ENCODE measurements at regions not wholly inside any gene's neighbourhood (a gene's known extent, or its start where the extent isn't known, plus 50 kb on each side); places are given as distances from the start of the nearest gene placed in this dataset.

DNA sequence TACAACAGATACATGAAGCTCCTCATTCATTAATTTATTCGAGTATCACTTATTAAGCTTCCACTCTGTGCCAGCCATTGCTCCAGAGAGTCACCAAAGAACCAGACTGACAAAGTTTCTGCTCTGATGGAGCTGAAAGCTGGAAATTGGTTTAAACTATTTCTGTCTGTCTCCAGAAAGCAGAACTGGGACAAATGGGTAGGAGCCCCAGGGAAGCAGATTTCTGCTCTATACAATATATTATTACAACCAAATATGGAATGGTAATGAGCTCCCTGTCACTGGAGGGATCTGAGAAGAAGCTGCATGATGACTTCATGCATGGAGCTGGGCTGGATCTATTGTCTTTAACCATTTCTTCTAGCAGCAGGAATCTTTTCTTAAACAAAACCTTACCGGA lies 165.4 kb upstream of the ADO start:
- Histone ChIP-seq H3K4ac (ENCODE audit: low read depth, low read length) (no peak overlapping the region), H4K8ac (replicated peaks; ENCODE audit: insufficient read length, low read depth, low read length) (no peak overlapping the region), H3K9me3 (ENCODE audit: control insufficient read depth, low read depth, low read length) (no peaks in the 10 kb centered on the region), H3K79me2 (ENCODE audit: insufficient read depth, low read length) (no peaks in the 10 kb centered on the region), H2BK120ac (ENCODE audit: low read depth, low read length, poor library complexity, severe bottlenecking) (no peak overlapping the region), H2AFZ (ENCODE audit: low read length) (no peak overlapping the region), H3K4me1 (ENCODE audit: insufficient read depth, low read length) (peaks cover 2% of the 10 kb centered on the region; the same call in 1 of the 2 replicates), H3K4me2 (ENCODE audit: insufficient read depth, insufficient read length, low read length) (no peak overlapping the region), H3K9ac (ENCODE audit: extremely low read depth, insufficient read length, low read length) (no peak overlapping the region), H4K91ac (ENCODE audit: insufficient read length, low read depth, low read length) (no peak overlapping the region), H2BK5ac (ENCODE audit: insufficient read length, low read length) (no peak overlapping the region), H3K14ac (ENCODE audit: insufficient read depth, low read length) (no peak overlapping the region), H3K79me1 (ENCODE audit: insufficient read depth, low read depth, low read length, poor library complexity, severe bottlenecking) (no peaks in the 10 kb centered on the region), H2AK5ac (ENCODE audit: insufficient read length, low read length) (no peak overlapping the region), H2BK20ac (ENCODE audit: low read depth, low read length, poor library complexity, severe bottlenecking) (no peak overlapping the region), H3K56ac (ENCODE audit: insufficient read length, low read depth, low read length) (no peak overlapping the region), H2BK12ac (ENCODE audit: insufficient read length, low read depth, low read length) (no peak overlapping the region), H3K23ac (ENCODE audit: insufficient read length, low read depth, low read length) (no peak overlapping the region), H2BK15ac (ENCODE audit: low read depth, low read length) (no peak overlapping the region), H3K23me2 (ENCODE audit: insufficient read length, low read depth, low read length, poor library complexity, severe bottlenecking) (no peaks in the 10 kb centered on the region), H3K18ac (ENCODE audit: insufficient read length, low read depth, low read length) (no peak overlapping the region), H3K27me3 (ENCODE audit: insufficient read depth, low read length) (no peaks in the 10 kb centered on the region), H3K27ac (ENCODE audit: insufficient read length, low read depth, low read length) (no peak overlapping the region), H3T11ph (ENCODE audit: low read length) (no peak overlapping the region), H4K5ac (ENCODE audit: insufficient read length, low read depth, low read length) (no peak overlapping the region), H4K20me1 (ENCODE audit: control insufficient read depth, insufficient read depth, insufficient read length) (no peaks in the 10 kb centered on the region)
- H3K27me3 Mint-ChIP-seq (ENCODE audit: low read depth) = no peaks in the 10 kb centered on the region
- WGBS (ENCODE audit: extremely low coverage, insufficient read length, low lambda C conversion rate) = no CpG with 5 or more reads among the region's 2 CpGs
- DNase-seq = no peak
- H3K27ac Mint-ChIP-seq = no peak overlapping the region
- H3K9me3 Mint-ChIP-seq = no peaks in the 10 kb centered on the region
- TF ChIP-seq, protein P1, sequence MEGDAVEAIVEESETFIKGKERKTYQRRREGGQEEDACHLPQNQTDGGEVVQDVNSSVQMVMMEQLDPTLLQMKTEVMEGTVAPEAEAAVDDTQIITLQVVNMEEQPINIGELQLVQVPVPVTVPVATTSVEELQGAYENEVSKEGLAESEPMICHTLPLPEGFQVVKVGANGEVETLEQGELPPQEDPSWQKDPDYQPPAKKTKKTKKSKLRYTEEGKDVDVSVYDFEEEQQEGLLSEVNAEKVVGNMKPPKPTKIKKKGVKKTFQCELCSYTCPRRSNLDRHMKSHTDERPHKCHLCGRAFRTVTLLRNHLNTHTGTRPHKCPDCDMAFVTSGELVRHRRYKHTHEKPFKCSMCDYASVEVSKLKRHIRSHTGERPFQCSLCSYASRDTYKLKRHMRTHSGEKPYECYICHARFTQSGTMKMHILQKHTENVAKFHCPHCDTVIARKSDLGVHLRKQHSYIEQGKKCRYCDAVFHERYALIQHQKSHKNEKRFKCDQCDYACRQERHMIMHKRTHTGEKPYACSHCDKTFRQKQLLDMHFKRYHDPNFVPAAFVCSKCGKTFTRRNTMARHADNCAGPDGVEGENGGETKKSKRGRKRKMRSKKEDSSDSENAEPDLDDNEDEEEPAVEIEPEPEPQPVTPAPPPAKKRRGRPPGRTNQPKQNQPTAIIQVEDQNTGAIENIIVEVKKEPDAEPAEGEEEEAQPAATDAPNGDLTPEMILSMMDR (conservative IDR thresholded peaks at IDR 0.05) = no peak
- H3K4me1 Mint-ChIP-seq = peaks cover 3% of the 10 kb centered on the region in 2 experiments; a peak in 2 of 4 replicates
- no peaks in the 10 kb centered on the region for H3K36me3 Mint-ChIP-seq (ENCODE audit: insufficient read depth in 1 of 3, low read depth in 3 of 3)
- no peak overlapping the region; a peak in 1 of 5 replicates for H3K4me3 Mint-ChIP-seq

All from H9 (cell line).